H1 (cell line): ENCODE measurements at regions not wholly inside any gene's neighbourhood (a gene's known extent, or its start where the extent isn't known, plus 50 kb on each side); places are given as distances from the start of the nearest gene placed in this dataset.

ENCODE experiments used
- CTCF ChIA-PET: fragments of 300-600 bp; sonication (Branson Sonifier 250); formaldehyde crosslinking; loops from one replicate; lab custom pipeline; 2021; ENCODE audit not compliant: partially characterized antibody; lab: Charles Lee
- POLR2A ChIA-PET: fragments of 300-600 bp; sonication (Branson Sonifier 250); formaldehyde crosslinking; loops from one replicate; lab custom pipeline; 2021; ENCODE audit warnings: inconsistent platforms; ENCODE audit not compliant: partially characterized antibody; lab: Charles Lee
- DNase-seq, 2 experiments: peaks; one replicate each; pipeline versions ENCODE4 v3.0.0 to v3.0.0-alpha.2; 2010 to 2022; ENCODE audit warnings: low spot score in 2 of 2, low read depth in 1 of 2, mixed read lengths in 1 of 2
- FAIRE-seq: peaks from 2 replicates; lab custom pipeline; 2011; peaks lifted over from hg19 to GRCh38; lab: Jason Lieb, UNC
- H2AFZ ChIP-seq: 2 replicates; pipeline ENCODE4 v1.8.1; 2012; ENCODE audit warnings: low read length, inconsistent platforms
- H2AK5ac ChIP-seq: 2 replicates; pipeline ENCODE4 v1.6.1; 2013; ENCODE audit warnings: low read depth, low read length
- H2BK120ac ChIP-seq: replicated peaks from 2 replicates; pipeline ENCODE3; 2013; ENCODE audit warnings: low read depth, low read length, inconsistent platforms
- H2BK12ac ChIP-seq: 2 replicates; pipeline ENCODE4 v1.6.1; 2013; ENCODE audit warnings: low read depth, low read length
- H2BK15ac ChIP-seq: 2 replicates; pipeline ENCODE4 v1.6.1; 2013; ENCODE audit warnings: low read length
- H2BK20ac ChIP-seq: 2 replicates; pipeline ENCODE4 v1.6.1; 2013; ENCODE audit warnings: low read length
- H2BK5ac ChIP-seq: 2 replicates; pipeline ENCODE4 v1.6.1; 2013; ENCODE audit warnings: low read depth, low read length
- H3K14ac ChIP-seq: 2 replicates; pipeline ENCODE4 v1.6.1; 2013; ENCODE audit warnings: inconsistent platforms; ENCODE audit not compliant: insufficient read length
- H3K18ac ChIP-seq: 2 replicates; pipeline ENCODE4 v1.6.1; 2013; ENCODE audit warnings: low read length; ENCODE audit errors: extremely low read depth
- H3K23ac ChIP-seq: 2 replicates; pipeline ENCODE4 v1.6.1; 2013; ENCODE audit warnings: inconsistent platforms; ENCODE audit not compliant: insufficient read length
- H3K23me2 ChIP-seq: 2 replicates; pipeline ENCODE4 v1.6.1; 2013; ENCODE audit warnings: low read depth, low read length
- H3K27ac ChIP-seq: 2 replicates; pipeline ENCODE4 v1.6.1; 2011; ENCODE audit warnings: low read depth, low read length, inconsistent platforms
- H3K27me3 ChIP-seq, 4 experiments: replicated peaks in 1 of 4; 1 replicate in 1 of 4; 2 replicates in 3 of 4; pipeline versions ENCODE4 v1.6.1 to v1.8.1; 2011 to 2013; ENCODE audit warnings: low read length in 3 of 4, mild to moderate bottlenecking in 3 of 4, inconsistent platforms in 2 of 4, mixed read lengths in 2 of 4, moderate library complexity in 1 of 4; ENCODE audit not compliant: control insufficient read depth in 3 of 4, insufficient read depth in 3 of 4; ENCODE audit errors: extremely low read depth in 1 of 4
- H3K36me3 ChIP-seq, 4 experiments: 2 replicates each; pipeline versions ENCODE4 v1.6.1 to v1.8.1; 2011 to 2013; ENCODE audit warnings: mild to moderate bottlenecking in 4 of 4, low read length in 3 of 4, moderate library complexity in 2 of 4, control low read depth in 1 of 4, inconsistent platforms in 1 of 4; ENCODE audit not compliant: insufficient read depth in 4 of 4, control insufficient read depth in 2 of 4
- H3K4ac ChIP-seq: replicated peaks from 2 replicates; pipeline ENCODE3; 2013; ENCODE audit warnings: low read length, low read depth, mixed read lengths, inconsistent platforms; ENCODE audit not compliant: insufficient read length
- H3K4me1 ChIP-seq, 4 experiments: replicated peaks in 1 of 4; 1 replicate in 1 of 4; 2 replicates in 3 of 4; pipeline versions ENCODE4 v1.6.1 to v1.8.1; 2011 to 2013; ENCODE audit warnings: low read length in 3 of 4, inconsistent platforms in 2 of 4, mixed read lengths in 1 of 4; ENCODE audit not compliant: insufficient read depth in 4 of 4, control insufficient read depth in 3 of 4
- H3K4me2 ChIP-seq, 2 experiments: 2 replicates each; pipeline versions ENCODE4 v1.6.1 to v1.8.1; 2011 to 2013; ENCODE audit warnings: low read depth in 2 of 2, low read length in 2 of 2, control low read depth in 1 of 2, inconsistent platforms in 1 of 2, mild to moderate bottlenecking in 1 of 2; ENCODE audit not compliant: insufficient read depth in 1 of 2
- H3K4me3 ChIP-seq, 4 experiments: fragments of 200-600, 300-600 bp in 1 of 4; sonication (generic), shearing (Covaris generic), sonication (Bioruptor Twin) in 1 of 4; 2 replicates each; pipeline versions ENCODE4 v1.5.1 to v1.8.1; 2011 to 2016; ENCODE audit warnings: low read length in 4 of 4, low read depth in 3 of 4, control low read depth in 2 of 4, inconsistent platforms in 2 of 4, mild to moderate bottlenecking in 2 of 4, mixed read lengths in 1 of 4, moderate library complexity in 1 of 4; ENCODE audit not compliant: insufficient read depth in 2 of 4; ENCODE audit errors: extremely low read depth in 1 of 4
- H3K56ac ChIP-seq: replicated peaks from 2 replicates; pipeline ENCODE3; 2013; ENCODE audit warnings: low read depth, mild to moderate bottlenecking, mixed read lengths, low read length, inconsistent platforms; ENCODE audit not compliant: insufficient read length
- H3K79me1 ChIP-seq: 2 replicates; pipeline ENCODE4 v1.6.1; 2013; ENCODE audit warnings: low read depth, low read length, control low read depth
- H3K79me2 ChIP-seq, 2 experiments: 2 replicates each; pipeline versions ENCODE4 v1.6.1 to v1.8.1; 2012 to 2013; ENCODE audit warnings: low read length in 2 of 2, mild to moderate bottlenecking in 2 of 2, inconsistent platforms in 1 of 2; ENCODE audit not compliant: insufficient read depth in 2 of 2, control insufficient read depth in 1 of 2
- H3K9ac ChIP-seq, 4 experiments: replicated peaks in 1 of 4; 1 replicate in 1 of 4; 2 replicates in 3 of 4; pipeline versions ENCODE4 v1.6.1 to v1.8.1; 2011 to 2013; ENCODE audit warnings: low read depth in 3 of 4, low read length in 3 of 4, control low read depth in 2 of 4, mild to moderate bottlenecking in 2 of 4, moderate library complexity in 2 of 4, inconsistent platforms in 1 of 4; ENCODE audit errors: extremely low read depth in 1 of 4
- H3K9me3 ChIP-seq, 2 experiments: 2 replicates each; pipeline versions ENCODE4 v1.6.1 to v1.8.1; 2012 to 2013; ENCODE audit warnings: mild to moderate bottlenecking in 2 of 2, moderate library complexity in 2 of 2, control low read depth in 1 of 2, inconsistent platforms in 1 of 2, low read depth in 1 of 2, low read length in 1 of 2, mixed read lengths in 1 of 2; ENCODE audit not compliant: insufficient read depth in 2 of 2
- H4K20me1 ChIP-seq, 2 experiments: replicated peaks in 1 of 2; 2 replicates each; pipeline versions ENCODE3 to v1.8.1; 2011 to 2013; ENCODE audit warnings: inconsistent platforms in 2 of 2, low read length in 2 of 2, mild to moderate bottlenecking in 1 of 2; ENCODE audit not compliant: insufficient read depth in 2 of 2, control insufficient read depth in 1 of 2
- H4K5ac ChIP-seq: 2 replicates; pipeline ENCODE4 v1.6.1; 2013; ENCODE audit warnings: low read length, low read depth, mixed read lengths, inconsistent platforms; ENCODE audit not compliant: insufficient read length
- H4K8ac ChIP-seq: 2 replicates; pipeline ENCODE4 v1.8.0; 2013; ENCODE audit warnings: mild to moderate bottlenecking, moderate library complexity, low read length, inconsistent platforms; ENCODE audit not compliant: insufficient read depth; ENCODE audit errors: extremely low read depth
- H4K91ac ChIP-seq: replicated peaks from 2 replicates; pipeline ENCODE3; 2013; ENCODE audit warnings: low read length, mixed read lengths, inconsistent platforms; ENCODE audit not compliant: insufficient read length
- BCL11A ChIP-seq, 2 experiments: IDR thresholded peaks; one replicate each; pipeline ENCODE4 v1.6.1; 2011; ENCODE audit warnings: low read depth in 2 of 2, low read length in 2 of 2, mild to moderate bottlenecking in 2 of 2
- CBX8 ChIP-seq: fragments of 300-800, 300-1000 bp; sonication (generic); IDR thresholded peaks from 2 replicates; pipeline ENCODE4 v1.7.1; 2016; ENCODE audit warnings: low read depth, low read length, borderline replicate concordance
- CHD2 ChIP-seq: IDR thresholded peaks from 2 replicates; pipeline ENCODE4 v1.6.1; 2012; ENCODE audit warnings: low read length, improper control_type of control experiment
- CTBP2 ChIP-seq: IDR thresholded peaks from 2 replicates; pipeline ENCODE4 v1.7.0; 2011; ENCODE audit warnings: borderline replicate concordance, mild to moderate bottlenecking, moderate library complexity, mixed read lengths, low read length; ENCODE audit not compliant: insufficient read depth, insufficient read length
- POLR2A ChIP-seq, 2 experiments: IDR thresholded peaks; 1 replicate in 1 of 2; 2 replicates in 1 of 2; pipeline ENCODE4 v1.6.1; 2011; ENCODE audit warnings: low read depth in 2 of 2, low read length in 2 of 2, mild to moderate bottlenecking in 2 of 2; ENCODE audit errors: control extremely low read depth in 1 of 2
- TAF1 ChIP-seq: IDR thresholded peaks from 2 replicates; pipeline ENCODE4 v1.6.1; 2011; ENCODE audit warnings: mild to moderate bottlenecking, low read depth, low read length
- TBP ChIP-seq: IDR thresholded peaks from 2 replicates; pipeline ENCODE4 v1.6.1; 2011; ENCODE audit warnings: low read depth, low read length, improper control_type of control experiment
- WGBS, 2 experiments: shearing (Covaris generic) in 1 of 2; methylation state at CpG; one replicate each; pipeline versions ENCODE4 v1.1.6 to v1.1.7; 2013 to 2015; ENCODE audit warnings: low lambda C conversion rate in 2 of 2, mixed read lengths in 2 of 2, inconsistent platforms in 1 of 2, low coverage in 1 of 2, missing lambda C conversion rate in 1 of 2; ENCODE audit not compliant: insufficient replicate concordance in 2 of 2, insufficient coverage in 1 of 2, insufficient read length in 1 of 2; ENCODE audit errors: extremely low coverage in 1 of 2, missing lambda C conversion rate in 1 of 2; 5-methylcytosine and 5-hydroxymethylcytosine counted together

GRCh38 chr3:75320369-75320768 is 343.8 kb upstream of the FRG2C start:
- Histone ChIP-seq H2AK5ac (no peak overlapping the region), H3K56ac (no peak overlapping the region), H2BK120ac (no peak overlapping the region), H3K9me3 (no peaks in the 10 kb centered on the region), H4K8ac (no peak overlapping the region), H2BK15ac (peak overlapping the region; percentile 81; the same call in 1 of the 2 replicates), H3K36me3 (no peaks in the 10 kb centered on the region), H3K27ac (no peak overlapping the region), H2BK20ac (no peak overlapping the region), H3K4me3 (no peak overlapping the region), H3K4me1 (no peaks in the 10 kb centered on the region), H3K4ac (no peak overlapping the region), H3K9ac (no peak overlapping the region), H2BK5ac (no peak overlapping the region), H4K91ac (no peak overlapping the region), H3K18ac (no peak overlapping the region; the same call in 1 of the 2 replicates), H4K5ac (no peak overlapping the region), H3K23ac (no peak overlapping the region), H2BK12ac (0 out of 2 replicates have a peak overlapping the region, but pooled peaks have one; percentile 68), H3K14ac (no peak overlapping the region), H2AFZ (no peak overlapping the region), H4K20me1 (no peaks in the 10 kb centered on the region), H3K79me1 (no peaks in the 10 kb centered on the region), H3K23me2 (peaks cover 2% of the 10 kb centered on the region; the same call in 1 of the 2 replicates), H3K79me2 (no peaks in the 10 kb centered on the region), H3K4me2 (no peak overlapping the region), H3K27me3 (no peaks in the 10 kb centered on the region)
- POLR2A ChIA-PET = no interaction called here
- TF ChIP-seq TBP (no peak), CBX8 (no peak), POLR2A (IDR thresholded peaks at IDR 0.05; ENCODE audit: control extremely low read depth in 1 of 2, low read depth in 2 of 2, low read length in 2 of 2) (no peak), CTBP2 (no peak), CHD2 (no peak), TAF1 (no peak), BCL11A (IDR thresholded peaks at IDR 0.05; ENCODE audit: low read depth in 2 of 2, low read length in 2 of 2) (no peak)
- DNase-seq = no peak
- WGBS, 2 experiments = 92% methylated on average over 4 of the region's 4 CpGs; no CpG with 5 or more reads in 1 of the 2 experiments
- CTCF ChIA-PET = interaction anchor here (0.9 to 1.5 kb wide), 3 partner anchors 9 to 27 kb away, joined by 3 read pairs; no protein-coding TSS in a partner anchor
- no peak for FAIRE-seq
